ENCODE measurements at regions not wholly inside any gene's neighbourhood (a gene's known extent, or its start where the extent isn't known, plus 50 kb on each side); places are given as distances from the start of the nearest gene placed in this dataset.

DNA sequence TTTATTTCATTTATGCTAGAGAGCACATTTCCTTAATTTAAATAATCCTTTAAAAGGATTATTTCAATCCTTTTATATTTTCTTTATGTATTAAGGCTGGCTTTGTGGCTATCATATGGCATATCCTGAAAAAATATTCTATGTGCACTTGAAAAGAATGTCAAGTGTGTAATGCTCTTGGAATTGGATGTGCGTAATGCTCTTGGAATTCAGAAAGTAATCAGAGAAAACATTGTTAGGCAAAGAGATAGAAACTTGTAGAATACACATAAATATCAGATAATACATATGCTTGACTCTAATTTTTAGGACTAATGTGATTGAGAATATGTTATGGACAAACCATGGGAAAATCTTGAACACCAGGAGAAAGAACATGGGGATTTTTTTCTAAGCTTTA lies 197.5 kb upstream of the COL3A1 start:
- TF ChIP-seq, protein P1, sequence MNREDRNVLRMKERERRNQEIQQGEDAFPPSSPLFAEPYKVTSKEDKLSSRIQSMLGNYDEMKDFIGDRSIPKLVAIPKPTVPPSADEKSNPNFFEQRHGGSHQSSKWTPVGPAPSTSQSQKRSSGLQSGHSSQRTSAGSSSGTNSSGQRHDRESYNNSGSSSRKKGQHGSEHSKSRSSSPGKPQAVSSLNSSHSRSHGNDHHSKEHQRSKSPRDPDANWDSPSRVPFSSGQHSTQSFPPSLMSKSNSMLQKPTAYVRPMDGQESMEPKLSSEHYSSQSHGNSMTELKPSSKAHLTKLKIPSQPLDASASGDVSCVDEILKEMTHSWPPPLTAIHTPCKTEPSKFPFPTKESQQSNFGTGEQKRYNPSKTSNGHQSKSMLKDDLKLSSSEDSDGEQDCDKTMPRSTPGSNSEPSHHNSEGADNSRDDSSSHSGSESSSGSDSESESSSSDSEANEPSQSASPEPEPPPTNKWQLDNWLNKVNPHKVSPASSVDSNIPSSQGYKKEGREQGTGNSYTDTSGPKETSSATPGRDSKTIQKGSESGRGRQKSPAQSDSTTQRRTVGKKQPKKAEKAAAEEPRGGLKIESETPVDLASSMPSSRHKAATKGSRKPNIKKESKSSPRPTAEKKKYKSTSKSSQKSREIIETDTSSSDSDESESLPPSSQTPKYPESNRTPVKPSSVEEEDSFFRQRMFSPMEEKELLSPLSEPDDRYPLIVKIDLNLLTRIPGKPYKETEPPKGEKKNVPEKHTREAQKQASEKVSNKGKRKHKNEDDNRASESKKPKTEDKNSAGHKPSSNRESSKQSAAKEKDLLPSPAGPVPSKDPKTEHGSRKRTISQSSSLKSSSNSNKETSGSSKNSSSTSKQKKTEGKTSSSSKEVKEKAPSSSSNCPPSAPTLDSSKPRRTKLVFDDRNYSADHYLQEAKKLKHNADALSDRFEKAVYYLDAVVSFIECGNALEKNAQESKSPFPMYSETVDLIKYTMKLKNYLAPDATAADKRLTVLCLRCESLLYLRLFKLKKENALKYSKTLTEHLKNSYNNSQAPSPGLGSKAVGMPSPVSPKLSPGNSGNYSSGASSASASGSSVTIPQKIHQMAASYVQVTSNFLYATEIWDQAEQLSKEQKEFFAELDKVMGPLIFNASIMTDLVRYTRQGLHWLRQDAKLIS (CRISPR knock-in tag; IDR thresholded peaks at IDR 0.05; ENCODE audit: borderline replicate concordance): no peak
- TF ChIP-seq, protein P2, sequence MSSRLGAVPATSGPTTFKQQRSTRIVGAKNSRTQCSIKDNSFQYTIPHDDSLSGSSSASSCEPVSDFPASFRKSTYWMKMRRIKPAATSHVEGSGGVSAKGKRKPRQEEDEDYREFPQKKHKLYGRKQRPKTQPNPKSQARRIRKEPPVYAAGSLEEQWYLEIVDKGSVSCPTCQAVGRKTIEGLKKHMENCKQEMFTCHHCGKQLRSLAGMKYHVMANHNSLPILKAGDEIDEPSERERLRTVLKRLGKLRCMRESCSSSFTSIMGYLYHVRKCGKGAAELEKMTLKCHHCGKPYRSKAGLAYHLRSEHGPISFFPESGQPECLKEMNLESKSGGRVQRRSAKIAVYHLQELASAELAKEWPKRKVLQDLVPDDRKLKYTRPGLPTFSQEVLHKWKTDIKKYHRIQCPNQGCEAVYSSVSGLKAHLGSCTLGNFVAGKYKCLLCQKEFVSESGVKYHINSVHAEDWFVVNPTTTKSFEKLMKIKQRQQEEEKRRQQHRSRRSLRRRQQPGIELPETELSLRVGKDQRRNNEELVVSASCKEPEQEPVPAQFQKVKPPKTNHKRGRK (CRISPR knock-in tag; IDR thresholded peaks at IDR 0.05; ENCODE audit: borderline replicate concordance): no peak
- no peak for TF ChIP-seq ETV6 (CRISPR knock-in tag; IDR thresholded peaks at IDR 0.05)
- H3K36me3 Mint-ChIP-seq: no peaks in the 10 kb centered on the region
- CTCF ChIA-PET: no interaction called here
- no peak overlapping the region for H3K27ac Mint-ChIP-seq
- POLR2A ChIA-PET: no interaction called here
- no peaks in the 10 kb centered on the region for H3K4me1 Mint-ChIP-seq
- H3K27me3 Mint-ChIP-seq (ENCODE audit: low read depth): no peaks in the 10 kb centered on the region
- H3K9me3 Mint-ChIP-seq: no peaks in the 10 kb centered on the region
- DNase-seq (ENCODE audit: low spot score) (no peak), ATAC-seq (no peak)
- no peak overlapping the region for H3K4me3 Mint-ChIP-seq

- no peak for DNase-seq (ENCODE audit: low spot score)
- TF ChIP-seq, protein P3, sequence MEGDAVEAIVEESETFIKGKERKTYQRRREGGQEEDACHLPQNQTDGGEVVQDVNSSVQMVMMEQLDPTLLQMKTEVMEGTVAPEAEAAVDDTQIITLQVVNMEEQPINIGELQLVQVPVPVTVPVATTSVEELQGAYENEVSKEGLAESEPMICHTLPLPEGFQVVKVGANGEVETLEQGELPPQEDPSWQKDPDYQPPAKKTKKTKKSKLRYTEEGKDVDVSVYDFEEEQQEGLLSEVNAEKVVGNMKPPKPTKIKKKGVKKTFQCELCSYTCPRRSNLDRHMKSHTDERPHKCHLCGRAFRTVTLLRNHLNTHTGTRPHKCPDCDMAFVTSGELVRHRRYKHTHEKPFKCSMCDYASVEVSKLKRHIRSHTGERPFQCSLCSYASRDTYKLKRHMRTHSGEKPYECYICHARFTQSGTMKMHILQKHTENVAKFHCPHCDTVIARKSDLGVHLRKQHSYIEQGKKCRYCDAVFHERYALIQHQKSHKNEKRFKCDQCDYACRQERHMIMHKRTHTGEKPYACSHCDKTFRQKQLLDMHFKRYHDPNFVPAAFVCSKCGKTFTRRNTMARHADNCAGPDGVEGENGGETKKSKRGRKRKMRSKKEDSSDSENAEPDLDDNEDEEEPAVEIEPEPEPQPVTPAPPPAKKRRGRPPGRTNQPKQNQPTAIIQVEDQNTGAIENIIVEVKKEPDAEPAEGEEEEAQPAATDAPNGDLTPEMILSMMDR (IDR thresholded peaks at IDR 0.05): no peak
- TF ChIP-seq ATF1 (CRISPR knock-in tag; IDR thresholded peaks at IDR 0.05): no peak
- TF ChIP-seq IRF1 (CRISPR knock-in tag; IDR thresholded peaks at IDR 0.05): no peak
- TF ChIP-seq E2F5 (CRISPR knock-in tag; IDR thresholded peaks at IDR 0.05): no peak
- TF ChIP-seq, protein P4, sequence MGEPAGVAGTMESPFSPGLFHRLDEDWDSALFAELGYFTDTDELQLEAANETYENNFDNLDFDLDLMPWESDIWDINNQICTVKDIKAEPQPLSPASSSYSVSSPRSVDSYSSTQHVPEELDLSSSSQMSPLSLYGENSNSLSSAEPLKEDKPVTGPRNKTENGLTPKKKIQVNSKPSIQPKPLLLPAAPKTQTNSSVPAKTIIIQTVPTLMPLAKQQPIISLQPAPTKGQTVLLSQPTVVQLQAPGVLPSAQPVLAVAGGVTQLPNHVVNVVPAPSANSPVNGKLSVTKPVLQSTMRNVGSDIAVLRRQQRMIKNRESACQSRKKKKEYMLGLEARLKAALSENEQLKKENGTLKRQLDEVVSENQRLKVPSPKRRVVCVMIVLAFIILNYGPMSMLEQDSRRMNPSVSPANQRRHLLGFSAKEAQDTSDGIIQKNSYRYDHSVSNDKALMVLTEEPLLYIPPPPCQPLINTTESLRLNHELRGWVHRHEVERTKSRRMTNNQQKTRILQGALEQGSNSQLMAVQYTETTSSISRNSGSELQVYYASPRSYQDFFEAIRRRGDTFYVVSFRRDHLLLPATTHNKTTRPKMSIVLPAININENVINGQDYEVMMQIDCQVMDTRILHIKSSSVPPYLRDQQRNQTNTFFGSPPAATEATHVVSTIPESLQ (CRISPR knock-in tag; IDR thresholded peaks at IDR 0.05): no peak
- no peak for TF ChIP-seq MYBL2 (CRISPR knock-in tag; IDR thresholded peaks at IDR 0.05)
- TF ChIP-seq, protein P5, sequence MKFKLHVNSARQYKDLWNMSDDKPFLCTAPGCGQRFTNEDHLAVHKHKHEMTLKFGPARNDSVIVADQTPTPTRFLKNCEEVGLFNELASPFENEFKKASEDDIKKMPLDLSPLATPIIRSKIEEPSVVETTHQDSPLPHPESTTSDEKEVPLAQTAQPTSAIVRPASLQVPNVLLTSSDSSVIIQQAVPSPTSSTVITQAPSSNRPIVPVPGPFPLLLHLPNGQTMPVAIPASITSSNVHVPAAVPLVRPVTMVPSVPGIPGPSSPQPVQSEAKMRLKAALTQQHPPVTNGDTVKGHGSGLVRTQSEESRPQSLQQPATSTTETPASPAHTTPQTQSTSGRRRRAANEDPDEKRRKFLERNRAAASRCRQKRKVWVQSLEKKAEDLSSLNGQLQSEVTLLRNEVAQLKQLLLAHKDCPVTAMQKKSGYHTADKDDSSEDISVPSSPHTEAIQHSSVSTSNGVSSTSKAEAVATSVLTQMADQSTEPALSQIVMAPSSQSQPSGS (CRISPR knock-in tag; IDR thresholded peaks at IDR 0.05; ENCODE audit: borderline replicate concordance, low read depth): no peak
- no peak for TF ChIP-seq FOXJ3 (CRISPR knock-in tag; IDR thresholded peaks at IDR 0.05; ENCODE audit: borderline replicate concordance)
- no peaks in the 10 kb centered on the region for H3K4me1 Mint-ChIP-seq
- ChIA-PET POLR2A (no interaction called here), CTCF (no interaction called here)
- H3K27me3 Mint-ChIP-seq (ENCODE audit: low read depth): no peaks in the 10 kb centered on the region
- H3K27ac Mint-ChIP-seq: no peak overlapping the region
- no peaks in the 10 kb centered on the region for H3K36me3 Mint-ChIP-seq
- no peak for ATAC-seq
- H3K9me3 Mint-ChIP-seq: no peaks in the 10 kb centered on the region
- H3K4me3 Mint-ChIP-seq: no peak overlapping the region
Measured at GRCh38 chr2:188784269-188784762, 189.9 kb upstream of the COL3A1 start.

All from WTC11 (cell line).